Body of pancreas (tissue), 4 donors: ENCODE measurements at regions not wholly inside any gene's neighbourhood (a gene's known extent, or its start where the extent isn't known, plus 50 kb on each side); places are given as distances from the start of the nearest gene placed in this dataset.

ENCODE experiments used
- ATAC-seq: fragments of 150-250 bp; one replicate; pipeline ENCODE4 v1.9.1; 2016
- DNase-seq, 4 donors: peaks; one replicate each; pipeline ENCODE4 v3.0.0-alpha.2; 2019
- H3K27ac ChIP-seq, 4 donors: fragments of 200-600 bp; sonication (generic); 1 replicate in 3 of 4; 2 replicates in 1 of 4; pipeline versions ENCODE4 v1.5.1 to v1.6.1; 2016 to 2019; ENCODE audit warnings: mild to moderate bottlenecking in 1 of 4, mixed read lengths in 1 of 4, moderate library complexity in 1 of 4
- H3K27me3 ChIP-seq, 2 donors: fragments of 200-600 bp; sonication (generic); one replicate each; pipeline ENCODE4 v1.6.0; 2016; ENCODE audit warnings: mild to moderate bottlenecking in 1 of 2
- H3K36me3 ChIP-seq, 2 donors: fragments of 200-600 bp; sonication (generic); replicated peaks in 1 of 2; 2 replicates each; pipeline ENCODE4 v1.5.1; 2016; ENCODE audit warnings: low read depth in 2 of 2; ENCODE audit not compliant: insufficient read depth in 1 of 2
- H3K4me1 ChIP-seq: fragments of 200-600 bp; sonication (generic); one replicate; pipeline ENCODE4 v1.6.0; 2016
- H3K4me3 ChIP-seq, 2 donors: fragments of 200-600 bp; sonication (generic); 1 replicate in 1 of 2; 2 replicates in 1 of 2; pipeline ENCODE4 v1.5.1; 2016 to 2019
- H3K9me3 ChIP-seq, 3 donors: fragments of 200-600 bp; sonication (generic); 1 replicate in 2 of 3; 2 replicates in 1 of 3; pipeline ENCODE4 v1.5.1; 2016
- POLR2A ChIP-seq, 3 donors: fragments of 450-650 bp; IDR thresholded peaks; one replicate each; pipeline ENCODE4 v1.6.1; 2016; ENCODE audit warnings: antibody characterized with exemption in 3 of 3, mild to moderate bottlenecking in 2 of 3
- WGBS, 2 donors: methylation state at CpG; one replicate each; pipeline ENCODE4 v1.1.5; 2017; 5-methylcytosine and 5-hydroxymethylcytosine counted together
- intact Hi-C: fragments of 100-400 bp; cut with DNase I; formaldehyde crosslinking; loops from one replicate; pipeline ENCODE4 v1.15.1; 2023
- TF ChIP-seq, protein P1 (sequence below), 7 experiments: fragments of 450-650 bp in 4 of 7; fragments of 200-600 bp in 3 of 7; sonication (generic) in 3 of 7; IDR thresholded peaks; one replicate each; pipeline ENCODE4 v1.5.1; 2016 to 2019; ENCODE audit warnings: antibody characterized with exemption in 7 of 7

- no peaks in the 10 kb centered on the region for H3K4me1 ChIP-seq
- DNase-seq (no peak), ATAC-seq (no peak)
- intact Hi-C loops, result no loop called here
- H3K4me3 ChIP-seq, result no peak overlapping the region
- WGBS, 2 donors, result 83 to 93% methylated on average over 4 of the region's 4 CpGs
- TF ChIP-seq, protein P1, sequence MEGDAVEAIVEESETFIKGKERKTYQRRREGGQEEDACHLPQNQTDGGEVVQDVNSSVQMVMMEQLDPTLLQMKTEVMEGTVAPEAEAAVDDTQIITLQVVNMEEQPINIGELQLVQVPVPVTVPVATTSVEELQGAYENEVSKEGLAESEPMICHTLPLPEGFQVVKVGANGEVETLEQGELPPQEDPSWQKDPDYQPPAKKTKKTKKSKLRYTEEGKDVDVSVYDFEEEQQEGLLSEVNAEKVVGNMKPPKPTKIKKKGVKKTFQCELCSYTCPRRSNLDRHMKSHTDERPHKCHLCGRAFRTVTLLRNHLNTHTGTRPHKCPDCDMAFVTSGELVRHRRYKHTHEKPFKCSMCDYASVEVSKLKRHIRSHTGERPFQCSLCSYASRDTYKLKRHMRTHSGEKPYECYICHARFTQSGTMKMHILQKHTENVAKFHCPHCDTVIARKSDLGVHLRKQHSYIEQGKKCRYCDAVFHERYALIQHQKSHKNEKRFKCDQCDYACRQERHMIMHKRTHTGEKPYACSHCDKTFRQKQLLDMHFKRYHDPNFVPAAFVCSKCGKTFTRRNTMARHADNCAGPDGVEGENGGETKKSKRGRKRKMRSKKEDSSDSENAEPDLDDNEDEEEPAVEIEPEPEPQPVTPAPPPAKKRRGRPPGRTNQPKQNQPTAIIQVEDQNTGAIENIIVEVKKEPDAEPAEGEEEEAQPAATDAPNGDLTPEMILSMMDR (IDR thresholded peaks at IDR 0.05), result no peak
- TF ChIP-seq POLR2A (IDR thresholded peaks at IDR 0.05), result no peak
- H3K27me3 ChIP-seq, result no peaks in the 10 kb centered on the region
- H3K36me3 ChIP-seq, result no peaks in the 10 kb centered on the region
- H3K27ac ChIP-seq, result no peak overlapping the region
- H3K9me3 ChIP-seq, result no peaks in the 10 kb centered on the region
These were observed 269.4 kb upstream of the TTC14 start for GRCh38 chr3:180332608-180333007.

- Histone ChIP-seq H3K4me3 (no peak overlapping the region), H3K27me3 (no peaks in the 10 kb centered on the region), H3K27ac (no peak overlapping the region), H3K9me3 (no peaks in the 10 kb centered on the region), H3K4me1 (no peaks in the 10 kb centered on the region), H3K36me3 (no peaks in the 10 kb centered on the region)
- ATAC-seq (no peak), DNase-seq (no peak)
- TF ChIP-seq POLR2A (IDR thresholded peaks at IDR 0.05), result no peak
- TF ChIP-seq, protein P1 (IDR thresholded peaks at IDR 0.05), result no peak
- 13 to 19% methylated on average over 3 of the region's 3 CpGs for WGBS, 2 donors
- intact Hi-C loops, result no loop called here
These were observed 266.9 kb upstream of the TTC14 start for GRCh38 chr3:180335050-180335449.

DNA sequence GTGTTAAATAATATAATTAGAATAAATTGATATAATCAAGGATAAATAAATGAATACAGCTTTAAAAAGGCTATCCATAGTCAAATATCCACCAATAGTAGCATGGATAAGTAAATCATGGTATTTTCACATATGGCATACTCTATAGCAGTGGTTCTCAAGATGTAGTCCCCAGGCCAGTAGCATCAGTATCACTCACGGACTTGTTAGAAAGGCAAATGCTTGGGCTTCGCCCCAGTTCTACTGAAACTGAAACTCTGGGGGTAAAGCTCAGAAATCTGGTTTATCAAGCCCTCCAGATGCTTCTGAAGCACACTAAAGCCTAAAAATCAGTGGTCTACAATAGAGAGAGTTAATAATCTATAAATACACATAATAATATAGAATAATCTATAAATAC lies 261.6 kb upstream of the TTC14 start:
- Histone ChIP-seq H3K27ac (no peak overlapping the region), H3K4me1 (no peaks in the 10 kb centered on the region), H3K4me3 (no peak overlapping the region), H3K27me3 (no peaks in the 10 kb centered on the region), H3K36me3 (no peaks in the 10 kb centered on the region), H3K9me3 (no peaks in the 10 kb centered on the region)
- DNase-seq (no peak), ATAC-seq (no peak)
- intact Hi-C loops, result no loop called here
- TF ChIP-seq, protein P1 (IDR thresholded peaks at IDR 0.05), result no peak
- TF ChIP-seq POLR2A (IDR thresholded peaks at IDR 0.05), result no peak
- 96 to 97% methylated on average over 2 of the region's 2 CpGs for WGBS, 2 donors

DNA sequence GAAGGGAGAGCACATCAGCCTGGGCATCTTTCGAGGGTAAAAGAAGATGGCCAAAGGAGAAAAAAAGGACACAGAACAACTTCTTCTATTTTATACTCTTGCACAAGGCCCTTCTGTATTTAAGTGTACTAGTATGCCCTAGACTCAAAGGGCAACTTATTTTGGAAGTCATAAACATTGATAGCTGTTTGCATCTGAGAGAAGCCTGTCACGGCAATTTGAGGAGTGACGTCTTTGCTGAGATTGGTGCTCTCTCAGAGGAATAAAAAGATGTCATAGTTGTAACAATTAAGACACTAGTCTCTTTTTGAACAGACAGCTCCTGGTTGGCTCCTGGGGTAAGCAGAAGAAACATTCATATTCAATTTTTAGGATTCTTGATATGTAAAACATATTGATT lies 260.4 kb upstream of the TTC14 start:
- WGBS, 2 donors, result 82 to 93% methylated on average over 3 of the region's 3 CpGs
- intact Hi-C loops, result no loop called here

DNA sequence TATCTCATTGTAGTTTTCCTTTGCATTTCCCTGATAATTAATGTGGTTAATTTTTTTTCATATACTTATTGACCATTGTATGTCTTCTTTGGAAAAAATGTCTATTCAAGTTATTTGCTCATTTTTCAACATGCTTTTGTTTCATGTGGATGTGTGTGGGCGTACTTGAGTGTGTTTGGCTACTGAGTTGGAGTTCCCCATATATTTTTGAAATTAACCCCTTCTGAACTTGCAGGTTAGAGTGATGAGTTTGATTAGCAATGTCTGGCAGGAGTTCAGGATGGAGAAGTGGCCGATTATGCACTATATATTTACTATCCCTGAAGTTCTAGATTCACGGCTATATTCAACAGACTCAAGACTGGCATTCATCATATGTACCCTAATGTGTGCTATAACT lies 250.4 kb upstream of the TTC14 start:
- no peaks in the 10 kb centered on the region for H3K4me1 ChIP-seq
- TF ChIP-seq POLR2A (IDR thresholded peaks at IDR 0.05), result no peak
- TF ChIP-seq, protein P1 (IDR thresholded peaks at IDR 0.05), result no peak
- DNase-seq, result no peak
- no peak overlapping the region for H3K27ac ChIP-seq
- 71 to 75% methylated on average over 3 of the region's 3 CpGs for WGBS, 2 donors
- H3K36me3 ChIP-seq, result no peaks in the 10 kb centered on the region
- H3K9me3 ChIP-seq, result no peaks in the 10 kb centered on the region
- no peaks in the 10 kb centered on the region for H3K27me3 ChIP-seq
- intact Hi-C loops, result no loop called here
- ATAC-seq, result no peak
- no peak overlapping the region for H3K4me3 ChIP-seq

More for the DNA sequence above, 260.4 kb upstream of the TTC14 start:
- no peaks in the 10 kb centered on the region for H3K27me3 ChIP-seq
- H3K4me1 ChIP-seq, result no peaks in the 10 kb centered on the region
- H3K36me3 ChIP-seq, result no peaks in the 10 kb centered on the region
- H3K9me3 ChIP-seq, result no peaks in the 10 kb centered on the region
- DNase-seq (no peak), ATAC-seq (no peak)
- TF ChIP-seq POLR2A (IDR thresholded peaks at IDR 0.05), result no peak
- no peak overlapping the region for H3K4me3 ChIP-seq
- no peak overlapping the region for H3K27ac ChIP-seq
